IPS-18c (cell line): ENCODE measurements at regions not wholly inside any gene's neighbourhood (a gene's known extent, or its start where the extent isn't known, plus 50 kb on each side); places are given as distances from the start of the nearest gene placed in this dataset.

Source experiments
- H3K4me3 ChIP-seq: 2 replicates; pipeline ENCODE4 v1.7.0; 2013; ENCODE audit warnings: low read depth, mild to moderate bottlenecking, low read length, moderate library complexity; ENCODE audit not compliant: insufficient read depth
- H3K9me3 ChIP-seq: one replicate; pipeline ENCODE4 v1.6.1; 2013; ENCODE audit warnings: mild to moderate bottlenecking, low read length, moderate library complexity; ENCODE audit not compliant: control insufficient read depth, insufficient read depth

GRCh38 chr10:59085054-59085453, 91.4 kb upstream of the PHYHIPL start:
- H3K4me3 ChIP-seq = no peak overlapping the region
- no peaks in the 10 kb centered on the region for H3K9me3 ChIP-seq

GRCh38 chr10:59085711-59086502, 90.5 kb upstream of the PHYHIPL start:
- Histone ChIP-seq H3K4me3 (no peak overlapping the region), H3K9me3 (no peaks in the 10 kb centered on the region)

GRCh38 chr10:59087486-59087885, 89.0 kb upstream of the PHYHIPL start:
- Histone ChIP-seq H3K9me3 (no peaks in the 10 kb centered on the region), H3K4me3 (no peak overlapping the region)

- Histone ChIP-seq H3K4me3 (no peak overlapping the region), H3K9me3 (no peaks in the 10 kb centered on the region)
These were observed 87.4 kb upstream of the PHYHIPL start for GRCh38 chr10:59088912-59089573.

- Histone ChIP-seq H3K4me3 (no peak overlapping the region), H3K9me3 (no peaks in the 10 kb centered on the region)
These were observed 85.4 kb upstream of the PHYHIPL start for GRCh38 chr10:59090817-59091622.

GRCh38 chr10:59093461-59093860, 83.0 kb upstream of the PHYHIPL start:
- Histone ChIP-seq H3K4me3 (no peak overlapping the region), H3K9me3 (no peaks in the 10 kb centered on the region)

GRCh38 chr10:59096631-59097030, 79.8 kb upstream of the PHYHIPL start:
- Histone ChIP-seq H3K9me3 (no peaks in the 10 kb centered on the region), H3K4me3 (no peak overlapping the region)

- Histone ChIP-seq H3K4me3 (no peak overlapping the region), H3K9me3 (no peaks in the 10 kb centered on the region)
These were observed 78.1 kb upstream of the PHYHIPL start for GRCh38 chr10:59098387-59098786.

- H3K9me3 ChIP-seq = no peaks in the 10 kb centered on the region
- H3K4me3 ChIP-seq = no peak overlapping the region
These were observed 77.5 kb upstream of the PHYHIPL start for GRCh38 chr10:59098831-59099452.

- Histone ChIP-seq H3K4me3 (no peak overlapping the region), H3K9me3 (no peaks in the 10 kb centered on the region)
These were observed 77.0 kb upstream of the PHYHIPL start for GRCh38 chr10:59099481-59099880.

GRCh38 chr10:59102394-59102793, 74.0 kb upstream of the PHYHIPL start:
- Histone ChIP-seq H3K9me3 (no peaks in the 10 kb centered on the region), H3K4me3 (no peak overlapping the region)

GRCh38 chr10:59104186-59104585, 72.3 kb upstream of the PHYHIPL start:
- no peaks in the 10 kb centered on the region for H3K9me3 ChIP-seq
- no peak overlapping the region for H3K4me3 ChIP-seq

- H3K4me3 ChIP-seq = no peak overlapping the region
- H3K9me3 ChIP-seq = no peaks in the 10 kb centered on the region
These were observed 70.0 kb upstream of the PHYHIPL start for GRCh38 chr10:59106441-59106840.

GRCh38 chr10:59107147-59107546, 69.3 kb upstream of the PHYHIPL start:
- H3K9me3 ChIP-seq = no peaks in the 10 kb centered on the region
- no peak overlapping the region for H3K4me3 ChIP-seq

GRCh38 chr10:59108296-59108870, 68.1 kb upstream of the PHYHIPL start:
- Histone ChIP-seq H3K9me3 (no peaks in the 10 kb centered on the region), H3K4me3 (no peak overlapping the region)

GRCh38 chr10:59108886-59109288, 67.6 kb upstream of the PHYHIPL start:
- no peak overlapping the region for H3K4me3 ChIP-seq
- H3K9me3 ChIP-seq = no peaks in the 10 kb centered on the region

GRCh38 chr10:59109826-59110225, 66.6 kb upstream of the PHYHIPL start:
- Histone ChIP-seq H3K9me3 (no peaks in the 10 kb centered on the region), H3K4me3 (no peak overlapping the region)
